Skeletal muscle tissue (tissue), 3 donors: ENCODE measurements at regions not wholly inside any gene's neighbourhood (a gene's known extent, or its start where the extent isn't known, plus 50 kb on each side); places are given as distances from the start of the nearest gene placed in this dataset.

Experiments used
- H3K27ac ChIP-seq: one replicate; pipeline ENCODE4 v1.7.0; 2013; ENCODE audit warnings: mild to moderate bottlenecking, low read depth, low read length, inconsistent platforms
- H3K27me3 ChIP-seq, 3 donors: one replicate each; pipeline ENCODE4 v1.7.0; 2013; ENCODE audit warnings: low read length in 3 of 3; ENCODE audit not compliant: control insufficient read depth in 3 of 3, insufficient read depth in 3 of 3
- H3K36me3 ChIP-seq, 3 donors: one replicate each; pipeline ENCODE4 v1.7.0; 2013; ENCODE audit warnings: low read length in 3 of 3; ENCODE audit not compliant: control insufficient read depth in 3 of 3, insufficient read depth in 3 of 3
- H3K4me1 ChIP-seq, 3 donors: one replicate each; pipeline ENCODE4 v1.7.0; 2013; ENCODE audit warnings: low read length in 3 of 3, mild to moderate bottlenecking in 3 of 3; ENCODE audit not compliant: control insufficient read depth in 3 of 3, insufficient read depth in 3 of 3
- H3K4me3 ChIP-seq, 3 donors: one replicate each; pipeline ENCODE4 v1.7.0; 2013; ENCODE audit warnings: low read length in 3 of 3
- H3K9ac ChIP-seq, 3 donors: one replicate each; pipeline ENCODE4 v1.7.0; 2013; ENCODE audit warnings: low read length in 3 of 3, mild to moderate bottlenecking in 3 of 3, moderate library complexity in 2 of 3, low read depth in 1 of 3
- H3K9me3 ChIP-seq, 3 donors: one replicate each; pipeline ENCODE4 v1.7.0; 2013; ENCODE audit warnings: low read length in 3 of 3; ENCODE audit not compliant: control insufficient read depth in 3 of 3
- donor health status: Osteomylitis.

DNA sequence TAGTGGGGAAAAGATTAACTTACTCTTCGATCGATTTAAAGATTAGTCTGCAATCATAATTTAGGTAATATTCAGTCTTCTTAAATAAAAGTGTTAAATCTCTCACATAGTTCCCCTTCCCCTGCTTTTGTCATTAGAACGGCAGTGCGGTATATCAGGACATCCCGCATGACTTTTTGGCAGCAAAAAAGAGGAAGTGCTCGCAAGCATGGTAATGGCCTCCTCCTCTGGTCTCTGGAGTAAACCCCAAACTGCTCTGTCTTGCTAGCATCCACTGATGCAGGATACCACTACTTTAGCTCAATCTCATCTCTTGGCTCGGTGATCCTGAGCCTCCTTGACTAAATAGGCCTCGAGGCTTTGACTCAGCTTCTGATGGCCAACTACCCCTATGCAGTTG, 78.7 kb upstream of the VAV3 start:
- no peak overlapping the region for H3K4me3 ChIP-seq
- H3K36me3 ChIP-seq: no peaks in the 10 kb centered on the region
- no peaks in the 10 kb centered on the region for H3K27me3 ChIP-seq
- H3K4me1 ChIP-seq: no peaks in the 10 kb centered on the region
- H3K9me3 ChIP-seq: peaks cover 0 to 2% (median 0%) of the 10 kb centered on the region in 3 donors
- H3K27ac ChIP-seq: no peak overlapping the region
- H3K9ac ChIP-seq: no peak overlapping the region

GRCh38 chr1:108042610-108043009, 77.6 kb upstream of the VAV3 start:
- Histone ChIP-seq H3K36me3 (no peaks in the 10 kb centered on the region), H3K4me1 (no peaks in the 10 kb centered on the region), H3K4me3 (no peak overlapping the region), H3K9me3 (peaks cover 0 to 2% (median 0%) of the 10 kb centered on the region in 3 donors), H3K27me3 (peaks cover 0 to 2% (median 0%) of the 10 kb centered on the region in 3 donors), H3K27ac (no peak overlapping the region), H3K9ac (no peak overlapping the region)

DNA sequence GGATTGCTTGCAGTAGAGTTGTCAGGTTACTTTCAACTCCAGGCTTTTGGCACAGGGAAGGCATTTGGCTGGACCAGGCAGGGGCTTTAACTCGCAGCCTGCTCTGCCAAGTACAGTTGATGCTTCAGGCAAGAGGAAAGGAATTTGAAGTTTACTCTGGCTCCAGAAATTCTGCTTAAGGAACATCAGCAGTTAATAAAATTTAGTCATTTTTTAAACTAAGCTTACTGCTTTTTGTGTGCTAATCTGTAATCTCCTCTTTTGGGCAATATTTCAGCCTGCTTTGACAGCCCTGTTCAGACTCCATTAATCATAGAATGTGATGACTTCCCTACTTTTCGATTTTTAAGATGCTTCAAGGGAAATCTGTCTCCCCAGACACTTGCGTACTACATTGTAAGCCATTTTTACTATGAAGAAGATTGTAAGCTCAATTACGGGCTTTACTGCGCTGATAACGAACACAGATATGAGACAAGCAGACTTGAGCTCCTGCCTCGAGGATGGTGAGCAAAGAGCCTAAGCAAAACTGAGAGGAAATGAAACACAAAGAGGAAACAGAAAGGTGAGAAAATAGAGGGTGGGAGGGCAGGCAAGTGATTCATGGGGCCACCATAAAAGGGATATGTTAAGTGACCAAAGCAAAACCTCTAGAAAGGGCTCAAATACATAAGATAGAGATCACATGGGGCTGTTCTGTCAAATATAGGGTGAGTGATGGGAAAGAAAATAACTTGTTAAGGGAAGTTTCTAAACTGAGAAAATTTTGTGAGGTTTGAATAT, 76.6 kb upstream of the VAV3 start:
- Histone ChIP-seq H3K27me3 (peaks cover 0 to 2% (median 0%) of the 10 kb centered on the region in 3 donors), H3K36me3 (no peaks in the 10 kb centered on the region), H3K9me3 (no peaks in the 10 kb centered on the region), H3K27ac (no peak overlapping the region), H3K4me3 (no peak overlapping the region), H3K9ac (no peak overlapping the region), H3K4me1 (no peaks in the 10 kb centered on the region)

DNA sequence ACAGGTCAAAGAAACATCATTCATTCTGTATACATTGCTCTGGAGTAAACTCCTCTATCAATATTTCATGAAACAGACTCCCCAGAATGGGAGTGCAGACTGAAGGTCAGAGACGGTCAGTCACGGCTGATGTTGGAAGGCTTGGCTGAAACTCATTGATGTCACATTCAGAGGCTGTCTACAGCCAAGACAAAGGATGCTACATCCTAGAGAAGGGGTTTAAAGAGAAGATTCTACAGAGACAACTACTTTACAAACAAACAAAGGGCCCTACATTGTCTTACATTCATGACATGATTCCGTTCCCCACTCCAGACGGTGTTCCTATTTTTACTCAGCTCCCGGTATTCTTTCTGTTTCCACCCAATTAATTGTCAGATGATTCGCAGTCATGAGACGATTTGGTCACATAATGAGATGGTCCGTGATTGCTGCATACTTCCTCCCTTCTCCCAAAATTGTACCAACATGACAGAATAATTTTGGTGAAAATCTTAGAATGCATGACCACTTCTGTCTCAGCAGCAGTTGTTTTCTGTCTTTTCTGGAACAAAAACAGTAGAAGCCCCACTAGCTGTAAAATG, 73.8 kb upstream of the VAV3 start:
- H3K9ac ChIP-seq: no peak overlapping the region
- no peaks in the 10 kb centered on the region for H3K9me3 ChIP-seq
- no peak overlapping the region for H3K4me3 ChIP-seq
- no peaks in the 10 kb centered on the region for H3K36me3 ChIP-seq
- no peak overlapping the region for H3K27ac ChIP-seq
- H3K4me1 ChIP-seq: no peaks in the 10 kb centered on the region
- peaks cover 0 to 2% (median 0%) of the 10 kb centered on the region in 3 donors for H3K27me3 ChIP-seq

GRCh38 chr1:108036796-108037562, 72.0 kb upstream of the VAV3 start:
- H3K36me3 ChIP-seq: no peaks in the 10 kb centered on the region
- peaks cover 0 to 2% (median 0%) of the 10 kb centered on the region in 3 donors for H3K27me3 ChIP-seq
- H3K9me3 ChIP-seq: no peaks in the 10 kb centered on the region
- H3K4me3 ChIP-seq: no peak overlapping the region
- H3K4me1 ChIP-seq: no peaks in the 10 kb centered on the region
- no peak overlapping the region for H3K9ac ChIP-seq
- no peak overlapping the region for H3K27ac ChIP-seq

GRCh38 chr1:108034396-108034795, 69.4 kb upstream of the VAV3 start:
- Histone ChIP-seq H3K27me3 (peaks cover 0 to 2% (median 0%) of the 10 kb centered on the region in 3 donors), H3K9ac (no peak overlapping the region), H3K27ac (no peak overlapping the region), H3K9me3 (no peaks in the 10 kb centered on the region), H3K36me3 (no peaks in the 10 kb centered on the region), H3K4me1 (no peaks in the 10 kb centered on the region), H3K4me3 (no peak overlapping the region)

GRCh38 chr1:108033550-108033951, 68.6 kb upstream of the VAV3 start:
- H3K9me3 ChIP-seq: no peaks in the 10 kb centered on the region
- H3K4me3 ChIP-seq: no peak overlapping the region
- no peaks in the 10 kb centered on the region for H3K4me1 ChIP-seq
- H3K9ac ChIP-seq: no peak overlapping the region
- H3K36me3 ChIP-seq: no peaks in the 10 kb centered on the region
- H3K27ac ChIP-seq: no peak overlapping the region
- H3K27me3 ChIP-seq: peaks cover 0 to under 1% (median 0%) of the 10 kb centered on the region in 3 donors

GRCh38 chr1:108028841-108029388, 63.9 kb upstream of the VAV3 start:
- H3K27ac ChIP-seq: no peak overlapping the region
- H3K4me1 ChIP-seq: no peaks in the 10 kb centered on the region
- H3K9ac ChIP-seq: no peak overlapping the region
- H3K4me3 ChIP-seq: no peak overlapping the region
- no peaks in the 10 kb centered on the region for H3K36me3 ChIP-seq
- H3K9me3 ChIP-seq: no peaks in the 10 kb centered on the region
- H3K27me3 ChIP-seq: no peaks in the 10 kb centered on the region

- Histone ChIP-seq H3K36me3 (no peaks in the 10 kb centered on the region), H3K9me3 (no peaks in the 10 kb centered on the region), H3K4me3 (no peak overlapping the region), H3K27ac (no peak overlapping the region), H3K4me1 (no peaks in the 10 kb centered on the region), H3K9ac (no peak overlapping the region), H3K27me3 (no peaks in the 10 kb centered on the region)
These were observed 62.4 kb upstream of the VAV3 start for GRCh38 chr1:108027389-108027788.

DNA sequence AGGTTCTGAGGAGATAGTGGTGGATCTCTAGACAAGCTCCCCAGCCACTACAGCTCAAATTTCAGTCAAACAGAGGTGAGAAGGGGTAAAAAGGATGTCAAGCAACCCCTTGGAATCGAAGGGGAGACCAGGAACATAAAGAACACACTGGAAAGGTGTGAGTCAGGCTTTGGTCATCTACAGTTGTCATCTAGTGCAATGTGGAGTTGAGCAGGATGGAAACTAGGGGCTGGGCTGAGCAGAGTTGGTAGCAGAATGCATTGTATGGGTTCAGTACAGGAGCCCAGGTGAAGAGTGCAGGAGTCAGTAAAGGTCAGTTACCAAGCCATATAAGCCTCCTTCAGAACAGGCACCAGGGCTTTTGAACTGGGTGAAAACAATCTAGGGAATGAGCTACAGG, 52.7 kb upstream of the VAV3 start:
- H3K9ac ChIP-seq: no peak overlapping the region
- H3K4me3 ChIP-seq: no peak overlapping the region
- peaks cover 0 to 2% (median 0%) of the 10 kb centered on the region in 3 donors for H3K9me3 ChIP-seq
- H3K36me3 ChIP-seq: no peaks in the 10 kb centered on the region
- no peaks in the 10 kb centered on the region for H3K4me1 ChIP-seq
- H3K27ac ChIP-seq: no peak overlapping the region
- H3K27me3 ChIP-seq: no peaks in the 10 kb centered on the region
